Stomach smooth muscle (tissue), 2 donors: ENCODE measurements at regions not wholly inside any gene's neighbourhood (a gene's known extent, or its start where the extent isn't known, plus 50 kb on each side); places are given as distances from the start of the nearest gene placed in this dataset.

ENCODE experiments used
- H3K27ac ChIP-seq: one replicate; pipeline ENCODE4 v1.7.0; 2013; ENCODE audit warnings: mild to moderate bottlenecking, low read length, inconsistent platforms
- H3K27me3 ChIP-seq, 2 donors: one replicate each; pipeline ENCODE4 v1.7.0; 2013; ENCODE audit warnings: low read length in 2 of 2; ENCODE audit not compliant: insufficient read depth in 2 of 2, control insufficient read depth in 1 of 2
- H3K36me3 ChIP-seq, 2 donors: one replicate each; pipeline ENCODE4 v1.7.0; 2013; ENCODE audit warnings: low read length in 2 of 2; ENCODE audit not compliant: control insufficient read depth in 2 of 2, insufficient read depth in 2 of 2
- H3K4me1 ChIP-seq: one replicate; pipeline ENCODE4 v1.7.0; 2013; ENCODE audit warnings: low read length; ENCODE audit not compliant: control insufficient read depth, insufficient read depth
- H3K4me3 ChIP-seq, 2 donors: one replicate each; pipeline ENCODE4 v1.7.0; 2013; ENCODE audit warnings: low read length in 2 of 2
- H3K9ac ChIP-seq, 2 donors: one replicate each; pipeline ENCODE4 v1.7.0; 2013; ENCODE audit warnings: low read length in 2 of 2, mild to moderate bottlenecking in 1 of 2
- H3K9me3 ChIP-seq, 2 donors: one replicate each; pipeline ENCODE4 v1.7.0; 2013; ENCODE audit warnings: low read length in 2 of 2; ENCODE audit not compliant: control insufficient read depth in 2 of 2
- donor health status: healthy.
- donor health status: Pancreatic carcinoma.

- H3K9ac ChIP-seq = no peak overlapping the region
Observed at GRCh38 chr10:36281831-36282331, 639.8 kb upstream of the FZD8 start.

GRCh38 chr10:36280890-36281499 lies 638.9 kb upstream of the FZD8 start:
- no peak overlapping the region for H3K4me3 ChIP-seq

More at GRCh38 chr10:36281831-36282331, 639.8 kb upstream of the FZD8 start:
- Histone ChIP-seq H3K27me3 (no peaks in the 10 kb centered on the region), H3K27ac (no peak overlapping the region), H3K4me3 (no peak overlapping the region), H3K9me3 (no peaks in the 10 kb centered on the region), H3K36me3 (no peaks in the 10 kb centered on the region), H3K4me1 (no peaks in the 10 kb centered on the region)

GRCh38 chr10:36280321-36280741 lies 638.2 kb upstream of the FZD8 start:
- Histone ChIP-seq H3K9ac (no peak overlapping the region), H3K9me3 (no peaks in the 10 kb centered on the region), H3K27ac (no peak overlapping the region), H3K36me3 (no peaks in the 10 kb centered on the region), H3K4me3 (no peak overlapping the region), H3K27me3 (no peaks in the 10 kb centered on the region), H3K4me1 (no peaks in the 10 kb centered on the region)

More at GRCh38 chr10:36280890-36281499, 638.9 kb upstream of the FZD8 start:
- H3K9ac ChIP-seq = no peak overlapping the region
- H3K36me3 ChIP-seq = no peaks in the 10 kb centered on the region
- no peaks in the 10 kb centered on the region for H3K27me3 ChIP-seq
- no peaks in the 10 kb centered on the region for H3K4me1 ChIP-seq
- H3K9me3 ChIP-seq = no peaks in the 10 kb centered on the region
- H3K27ac ChIP-seq = no peak overlapping the region

- no peaks in the 10 kb centered on the region for H3K9me3 ChIP-seq
Observed at GRCh38 chr10:36278176-36278575, 636.1 kb upstream of the FZD8 start.

GRCh38 chr10:36277459-36277858 lies 635.4 kb upstream of the FZD8 start:
- H3K9me3 ChIP-seq = no peaks in the 10 kb centered on the region
- H3K27me3 ChIP-seq = no peaks in the 10 kb centered on the region
- H3K9ac ChIP-seq = no peak overlapping the region
- no peaks in the 10 kb centered on the region for H3K4me1 ChIP-seq
- no peak overlapping the region for H3K27ac ChIP-seq
- no peak overlapping the region for H3K4me3 ChIP-seq
- H3K36me3 ChIP-seq = no peaks in the 10 kb centered on the region

More at GRCh38 chr10:36278176-36278575, 636.1 kb upstream of the FZD8 start:
- H3K27ac ChIP-seq = no peak overlapping the region
- no peak overlapping the region for H3K4me3 ChIP-seq
- H3K36me3 ChIP-seq = no peaks in the 10 kb centered on the region
- no peak overlapping the region for H3K9ac ChIP-seq
- H3K27me3 ChIP-seq = no peaks in the 10 kb centered on the region
- H3K4me1 ChIP-seq = no peaks in the 10 kb centered on the region

GRCh38 chr10:36271627-36272340 lies 629.7 kb upstream of the FZD8 start:
- H3K9me3 ChIP-seq = no peaks in the 10 kb centered on the region
- H3K9ac ChIP-seq = no peak overlapping the region
- no peaks in the 10 kb centered on the region for H3K27me3 ChIP-seq
- H3K36me3 ChIP-seq = no peaks in the 10 kb centered on the region
- no peak overlapping the region for H3K4me3 ChIP-seq
- H3K27ac ChIP-seq = no peak overlapping the region
- H3K4me1 ChIP-seq = no peaks in the 10 kb centered on the region

GRCh38 chr10:36269222-36269621 lies 627.1 kb upstream of the FZD8 start:
- H3K9me3 ChIP-seq = no peaks in the 10 kb centered on the region
- no peak overlapping the region for H3K27ac ChIP-seq
- H3K4me1 ChIP-seq = no peaks in the 10 kb centered on the region

GRCh38 chr10:36266923-36267322 lies 624.8 kb upstream of the FZD8 start:
- Histone ChIP-seq H3K27me3 (no peaks in the 10 kb centered on the region), H3K4me1 (no peaks in the 10 kb centered on the region), H3K4me3 (no peak overlapping the region)

More at GRCh38 chr10:36269222-36269621, 627.1 kb upstream of the FZD8 start:
- Histone ChIP-seq H3K27me3 (no peaks in the 10 kb centered on the region), H3K36me3 (no peaks in the 10 kb centered on the region), H3K9ac (no peak overlapping the region), H3K4me3 (no peak overlapping the region)

GRCh38 chr10:36265741-36266140 lies 623.6 kb upstream of the FZD8 start:
- Histone ChIP-seq H3K9ac (no peak overlapping the region), H3K4me1 (no peaks in the 10 kb centered on the region), H3K27ac (no peak overlapping the region), H3K9me3 (no peaks in the 10 kb centered on the region), H3K36me3 (no peaks in the 10 kb centered on the region), H3K27me3 (no peaks in the 10 kb centered on the region), H3K4me3 (no peak overlapping the region)

More at GRCh38 chr10:36266923-36267322, 624.8 kb upstream of the FZD8 start:
- H3K36me3 ChIP-seq = no peaks in the 10 kb centered on the region
- no peaks in the 10 kb centered on the region for H3K9me3 ChIP-seq
- H3K9ac ChIP-seq = no peak overlapping the region
- H3K27ac ChIP-seq = no peak overlapping the region

- Histone ChIP-seq H3K27ac (no peak overlapping the region), H3K4me3 (no peak overlapping the region), H3K36me3 (no peaks in the 10 kb centered on the region), H3K27me3 (no peaks in the 10 kb centered on the region), H3K9me3 (no peaks in the 10 kb centered on the region), H3K9ac (no peak overlapping the region), H3K4me1 (no peaks in the 10 kb centered on the region)
Observed at GRCh38 chr10:36263871-36264270, 621.8 kb upstream of the FZD8 start.

GRCh38 chr10:36256948-36257356 lies 614.9 kb upstream of the FZD8 start:
- Histone ChIP-seq H3K9ac (no peak overlapping the region), H3K27ac (no peak overlapping the region), H3K27me3 (no peaks in the 10 kb centered on the region), H3K36me3 (no peaks in the 10 kb centered on the region), H3K4me3 (no peak overlapping the region), H3K9me3 (no peaks in the 10 kb centered on the region), H3K4me1 (no peaks in the 10 kb centered on the region)
